ENCODE measurements at regions not wholly inside any gene's neighbourhood (a gene's known extent, or its start where the extent isn't known, plus 50 kb on each side); places are given as distances from the start of the nearest gene placed in this dataset.

DNA sequence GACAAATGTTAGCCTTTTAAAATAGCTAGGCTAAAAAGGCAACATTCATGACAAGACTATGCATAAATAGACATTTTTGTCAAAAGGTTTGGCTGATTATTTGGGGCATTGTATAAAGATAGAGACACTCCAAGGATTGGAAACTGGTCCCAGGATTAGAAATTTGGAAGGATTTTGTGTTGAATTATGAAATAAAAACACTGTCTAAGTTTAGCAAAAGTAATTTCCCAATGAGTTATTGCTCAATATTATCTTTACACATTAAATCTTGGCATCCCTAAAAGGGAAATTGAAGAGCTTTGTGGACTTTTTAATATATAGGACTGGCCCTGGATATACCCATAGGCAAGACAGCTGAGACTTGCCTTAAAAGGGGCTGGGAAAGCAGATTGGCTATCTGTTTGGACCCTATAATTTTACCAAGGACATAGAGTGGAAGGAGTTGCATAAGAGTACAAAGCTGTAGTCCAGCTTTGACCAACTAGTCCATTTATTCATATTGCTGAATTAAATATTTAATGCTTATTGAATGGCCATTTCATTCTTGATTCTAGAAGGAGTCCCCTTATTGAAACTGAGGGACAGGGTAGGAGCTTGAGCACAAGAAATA lies 382.7 kb downstream of the METTL15 start:
- intact Hi-C loops (cut with DNase I) = no loop called here
- Histone ChIP-seq H3K27ac (no peak overlapping the region), H3K4me1 (no peaks in the 10 kb centered on the region), H3K36me3 (ENCODE audit: insufficient read depth in 1 of 2, low read depth in 1 of 2) (no peaks in the 10 kb centered on the region), H3K4me3 (no peak overlapping the region), H3K27me3 (ENCODE audit: insufficient read depth in 3 of 3, low read length in 2 of 3) (no peaks in the 10 kb centered on the region), H3K9me3 (no peaks in the 10 kb centered on the region)
- TF ChIP-seq, protein P1, sequence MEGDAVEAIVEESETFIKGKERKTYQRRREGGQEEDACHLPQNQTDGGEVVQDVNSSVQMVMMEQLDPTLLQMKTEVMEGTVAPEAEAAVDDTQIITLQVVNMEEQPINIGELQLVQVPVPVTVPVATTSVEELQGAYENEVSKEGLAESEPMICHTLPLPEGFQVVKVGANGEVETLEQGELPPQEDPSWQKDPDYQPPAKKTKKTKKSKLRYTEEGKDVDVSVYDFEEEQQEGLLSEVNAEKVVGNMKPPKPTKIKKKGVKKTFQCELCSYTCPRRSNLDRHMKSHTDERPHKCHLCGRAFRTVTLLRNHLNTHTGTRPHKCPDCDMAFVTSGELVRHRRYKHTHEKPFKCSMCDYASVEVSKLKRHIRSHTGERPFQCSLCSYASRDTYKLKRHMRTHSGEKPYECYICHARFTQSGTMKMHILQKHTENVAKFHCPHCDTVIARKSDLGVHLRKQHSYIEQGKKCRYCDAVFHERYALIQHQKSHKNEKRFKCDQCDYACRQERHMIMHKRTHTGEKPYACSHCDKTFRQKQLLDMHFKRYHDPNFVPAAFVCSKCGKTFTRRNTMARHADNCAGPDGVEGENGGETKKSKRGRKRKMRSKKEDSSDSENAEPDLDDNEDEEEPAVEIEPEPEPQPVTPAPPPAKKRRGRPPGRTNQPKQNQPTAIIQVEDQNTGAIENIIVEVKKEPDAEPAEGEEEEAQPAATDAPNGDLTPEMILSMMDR (IDR thresholded peaks at IDR 0.05) = no peak
- DNase-seq = no peak
- no peak for ATAC-seq

DNA sequence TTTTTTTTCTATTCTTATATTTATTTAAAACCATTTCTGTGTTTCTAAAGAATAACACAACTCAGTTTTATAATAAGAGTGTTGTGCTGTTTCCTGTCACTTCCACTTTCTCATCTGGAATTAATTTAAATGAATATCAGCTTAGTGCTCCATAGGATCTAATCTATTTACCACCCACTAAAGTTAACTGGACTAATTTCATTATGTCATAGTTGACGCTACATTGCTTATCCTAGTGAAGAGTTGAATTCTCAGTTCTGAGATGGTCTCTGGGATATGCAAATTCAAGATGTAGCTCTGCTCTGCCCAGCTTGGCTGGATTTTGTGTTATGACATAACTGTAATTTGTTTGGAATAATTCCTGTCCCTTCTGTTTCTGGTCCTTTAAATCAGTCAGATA lies 380.1 kb downstream of the METTL15 start:
- ATAC-seq (no peak), DNase-seq (no peak)
- H3K9me3 ChIP-seq = no peaks in the 10 kb centered on the region
- no peaks in the 10 kb centered on the region for H3K4me1 ChIP-seq
- WGBS, 3 donors = 0 to 61% (median 49%) methylated on average over 1 of the region's 1 CpG
- TF ChIP-seq, protein P1 (IDR thresholded peaks at IDR 0.05) = no peak
- no peak overlapping the region for H3K4me3 ChIP-seq
- no peaks in the 10 kb centered on the region for H3K36me3 ChIP-seq (ENCODE audit: insufficient read depth in 1 of 2, low read depth in 1 of 2)
- H3K27ac ChIP-seq = no peak overlapping the region
- H3K27me3 ChIP-seq (ENCODE audit: insufficient read depth in 3 of 3, low read length in 2 of 3) = no peaks in the 10 kb centered on the region
- intact Hi-C loops (cut with DNase I) = no loop called here

DNA sequence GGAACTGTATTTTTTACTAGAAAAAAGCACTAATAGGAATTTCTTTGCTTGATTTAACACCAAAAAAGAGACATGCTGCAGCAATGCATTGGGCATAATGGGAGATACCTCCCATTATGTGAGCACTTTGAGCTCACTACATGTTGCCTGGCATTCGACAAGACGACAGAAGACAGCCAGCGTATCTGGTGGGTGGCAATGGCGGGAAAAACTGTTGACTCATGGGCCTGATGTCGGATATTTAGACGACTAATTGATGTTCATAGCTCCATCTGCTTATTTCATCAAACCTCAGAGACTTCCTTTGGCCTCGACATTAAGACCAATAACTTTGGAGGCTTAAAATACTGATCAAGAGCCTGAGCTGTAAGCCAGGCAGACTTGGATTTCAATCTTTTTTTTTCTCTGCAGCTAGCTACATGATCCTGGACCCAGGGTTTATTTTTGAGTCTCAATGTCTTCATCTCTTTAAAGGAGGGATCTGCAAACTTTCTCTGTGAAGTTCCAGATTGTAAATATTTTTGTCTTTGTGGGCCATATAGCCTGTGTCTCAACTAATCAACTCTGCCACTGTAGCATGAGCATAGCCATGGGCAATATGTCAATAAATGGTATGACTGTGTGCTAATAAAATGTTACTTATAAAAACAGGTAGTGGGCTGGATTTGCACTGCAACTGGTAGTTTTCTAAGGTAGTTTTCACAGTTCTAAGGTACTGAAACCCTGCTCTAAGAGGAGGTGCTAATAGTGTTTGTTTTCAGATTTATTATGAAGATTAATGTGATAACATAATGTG lies 375.1 kb downstream of the METTL15 start:
- no peaks in the 10 kb centered on the region for H3K9me3 ChIP-seq
- no peaks in the 10 kb centered on the region for H3K4me1 ChIP-seq
- no peaks in the 10 kb centered on the region for H3K36me3 ChIP-seq (ENCODE audit: insufficient read depth in 1 of 2, low read depth in 1 of 2)
- no peak for DNase-seq
- TF ChIP-seq, protein P1 (IDR thresholded peaks at IDR 0.05) = no peak
- ATAC-seq = no peak
- no peak overlapping the region for H3K4me3 ChIP-seq
- H3K27ac ChIP-seq = no peak overlapping the region
- 68 to 77% (median 71%) methylated on average over 7 of the region's 7 CpGs for WGBS, 3 donors
- intact Hi-C loops (cut with DNase I) = no loop called here
- H3K27me3 ChIP-seq (ENCODE audit: insufficient read depth in 3 of 3, low read length in 2 of 3) = no peaks in the 10 kb centered on the region

DNA sequence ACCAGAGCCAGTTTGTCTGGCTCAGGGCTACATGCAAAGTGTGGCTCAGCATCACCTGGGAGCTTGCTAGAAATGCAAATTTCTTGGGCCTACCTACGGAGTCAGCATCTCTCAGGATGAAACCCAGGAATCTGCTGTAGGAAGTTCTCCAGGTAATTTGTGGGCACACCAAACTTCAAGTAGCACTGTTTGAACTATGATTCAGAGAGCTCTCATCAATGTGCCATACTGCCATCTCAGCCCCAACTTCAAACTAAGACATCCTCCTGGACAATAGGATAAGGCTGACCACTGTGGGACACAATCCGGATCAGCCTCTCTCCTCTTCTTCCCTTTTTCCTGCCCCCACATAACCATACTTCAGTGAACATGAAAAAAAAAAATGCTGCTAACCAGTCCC lies 374.5 kb downstream of the METTL15 start:
- H3K27me3 ChIP-seq (ENCODE audit: insufficient read depth in 3 of 3, low read length in 2 of 3) = no peaks in the 10 kb centered on the region
- no peak overlapping the region for H3K27ac ChIP-seq
- ATAC-seq (no peak), DNase-seq (no peak)
- H3K9me3 ChIP-seq = no peaks in the 10 kb centered on the region
- WGBS, 3 donors = 92 to 95% (median 93%) methylated on average over 2 of the region's 2 CpGs
- H3K36me3 ChIP-seq (ENCODE audit: insufficient read depth in 1 of 2, low read depth in 1 of 2) = no peaks in the 10 kb centered on the region
- no peaks in the 10 kb centered on the region for H3K4me1 ChIP-seq
- TF ChIP-seq, protein P1 (IDR thresholded peaks at IDR 0.05) = no peak
- intact Hi-C loops (cut with DNase I) = no loop called here
- H3K4me3 ChIP-seq = no peak overlapping the region

All from psoas muscle (tissue), 7 donors.